GM12878 (cell line): ENCODE measurements at regions not wholly inside any gene's neighbourhood (a gene's known extent, or its start where the extent isn't known, plus 50 kb on each side); places are given as distances from the start of the nearest gene placed in this dataset.

Experiments used
- ATAC-seq: fragments of 200-7000 bp; cut with Tn5 transposase; 3 replicates; pipeline ENCODE4 v1.9.1; 2020; ENCODE audit warnings: mild to moderate bottlenecking, moderate library complexity
- BruUV-seq: library from RNA; stranded (reverse); fragments of 400-500 nt; replicated peaks from 2 replicates; lab custom pipeline; 2021; lab: Mats Ljungman, UMichigan
- CTCF ChIA-PET: fragments of 300-600 bp; sonication (Branson Sonifier 250); formaldehyde crosslinking; extraction: SDS; loops from one replicate; lab custom pipeline; 2021; ENCODE audit warnings: inconsistent platforms; lab: Yijun Ruan, JAX
- POLR2A ChIA-PET: fragments of 350-600 bp; formaldehyde crosslinking; extraction: SDS; loops from one replicate; lab custom pipeline; 2021; ENCODE audit warnings: inconsistent platforms; lab: Charles Lee
- RAD21 ChIA-PET: fragments of 300-600 bp; sonication (Branson Sonifier 250); formaldehyde crosslinking; loops from one replicate; lab custom pipeline; 2023; ENCODE audit warnings: antibody characterized with exemption; ENCODE audit not compliant: unreplicated experiment; lab: Charles Lee
- SMC1A ChIA-PET: fragments of 300-600 bp; sonication (Branson Sonifier 250); formaldehyde crosslinking; loops from one replicate; lab custom pipeline; 2023; ENCODE audit not compliant: unreplicated experiment, uncharacterized antibody; lab: Charles Lee
- DNase-seq: peaks from one replicate; pipeline ENCODE4 v3.0.0-alpha.2; 2011; ENCODE audit warnings: low read depth, low spot score
- FAIRE-seq: peaks from 3 replicates; lab custom pipeline; 2011; peaks lifted over from hg19 to GRCh38; lab: Jason Lieb, UNC
- H2AFZ ChIP-seq: 2 replicates; pipeline ENCODE4 v1.6.0; 2011; ENCODE audit warnings: low read depth, low read length, control low read depth; ENCODE audit not compliant: control insufficient read depth
- H3K27ac ChIP-seq: 2 replicates; pipeline ENCODE4 v1.5.1; 2011; ENCODE audit warnings: control low read depth; ENCODE audit not compliant: control insufficient read depth, insufficient read depth
- H3K27me3 ChIP-seq, 2 experiments: replicated peaks in 1 of 2; 2 replicates each; pipeline versions ENCODE4 v1.6.0 to v1.6.1; 2011; ENCODE audit warnings: low read length in 1 of 2; ENCODE audit not compliant: control insufficient read depth in 2 of 2, insufficient read depth in 2 of 2
- H3K36me3 ChIP-seq, 2 experiments: 2 replicates each; pipeline ENCODE4 v1.5.1; 2011; ENCODE audit warnings: low read length in 1 of 2; ENCODE audit not compliant: control insufficient read depth in 2 of 2, insufficient read depth in 2 of 2
- H3K4me1 ChIP-seq: 2 replicates; pipeline ENCODE4 v1.6.1; 2011; ENCODE audit warnings: mild to moderate bottlenecking, low read length, moderate library complexity, mixed read lengths; ENCODE audit not compliant: control insufficient read depth, insufficient read depth
- H3K4me2 ChIP-seq: 2 replicates; pipeline ENCODE4 v1.6.0; 2011; ENCODE audit warnings: control low read depth; ENCODE audit not compliant: control insufficient read depth, insufficient read depth
- H3K4me3 ChIP-seq: fragments of 200-600 bp; sonication (generic); 2 replicates; pipeline ENCODE4 v1.5.1; 2016
- H3K79me2 ChIP-seq: 2 replicates; pipeline ENCODE4 v1.6.0; 2011; ENCODE audit warnings: low read length; ENCODE audit not compliant: control insufficient read depth, insufficient read depth
- H3K9ac ChIP-seq: 2 replicates; pipeline ENCODE4 v1.8.0; 2011; ENCODE audit warnings: low read length, control low read depth, mixed read lengths; ENCODE audit not compliant: control insufficient read depth, insufficient read depth
- H3K9me3 ChIP-seq: replicated peaks from 3 replicates; pipeline ENCODE4 v1.5.1; 2011; ENCODE audit warnings: mild to moderate bottlenecking, low read length; ENCODE audit not compliant: control insufficient read depth, insufficient read depth
- H4K20me1 ChIP-seq: 2 replicates; pipeline ENCODE4 v1.6.0; 2011; ENCODE audit not compliant: control insufficient read depth, insufficient read depth
- BCLAF1 ChIP-seq: fragments of 450-650 bp; IDR thresholded peaks from 2 replicates; pipeline ENCODE4 v1.6.1; 2017; ENCODE audit warnings: antibody characterized with exemption, mild to moderate bottlenecking, moderate library complexity
- CBFB ChIP-seq: IDR thresholded peaks from 2 replicates; pipeline ENCODE4 v1.6.1; 2016; ENCODE audit warnings: antibody characterized with exemption, low read depth
- CHD1 ChIP-seq: IDR thresholded peaks from 2 replicates; pipeline ENCODE4 v1.6.1; 2012; ENCODE audit warnings: low read depth, low read length, improper control_type of control experiment
- FOXK2 ChIP-seq: fragments of 450-650 bp; IDR thresholded peaks from 2 replicates; pipeline ENCODE4 v1.6.1; 2017; ENCODE audit warnings: mild to moderate bottlenecking, moderate library complexity
- IRF3 ChIP-seq: fragments of 450-650 bp; IDR thresholded peaks from 2 replicates; pipeline ENCODE4 v1.6.1; 2014; ENCODE audit warnings: mild to moderate bottlenecking
- MYC ChIP-seq: IDR thresholded peaks from 2 replicates; pipeline ENCODE4 v1.6.1; 2011; ENCODE audit warnings: mild to moderate bottlenecking, low read length, moderate library complexity, inconsistent platforms; ENCODE audit not compliant: insufficient read depth, insufficient replicate concordance, insufficient read length, severe bottlenecking
- SPI1 ChIP-seq: IDR thresholded peaks from 2 replicates; pipeline ENCODE4 v1.6.1; 2011; ENCODE audit warnings: low read depth, mild to moderate bottlenecking, low read length, moderate library complexity, borderline replicate concordance; ENCODE audit not compliant: insufficient read depth
- USF1 ChIP-seq: IDR thresholded peaks from 2 replicates; pipeline ENCODE4 v1.6.1; 2011; ENCODE audit warnings: borderline replicate concordance, low read depth, mild to moderate bottlenecking, moderate library complexity, mixed read lengths, low read length; ENCODE audit not compliant: insufficient read depth; ENCODE audit errors: extremely low read length
- USF2 ChIP-seq: IDR thresholded peaks from 2 replicates; pipeline ENCODE4 v1.6.1; 2011; ENCODE audit warnings: low read depth, low read length, improper control_type of control experiment, borderline replicate concordance
- ZNF217 ChIP-seq: fragments of 450-650 bp; IDR thresholded peaks from 2 replicates; pipeline ENCODE4 v1.6.1; 2017; ENCODE audit warnings: antibody characterized with exemption, mild to moderate bottlenecking
- ZNF274 ChIP-seq: IDR thresholded peaks from one replicate; pipeline ENCODE4 v1.8.0; 2011; ENCODE audit not compliant: insufficient read length, insufficient read depth
- WGBS: methylation state at CpG from one replicate; pipeline ENCODE4 v1.1.6; 2016; ENCODE audit warnings: low lambda C conversion rate; ENCODE audit not compliant: insufficient replicate concordance, insufficient coverage; ENCODE audit errors: missing lambda C conversion rate; 5-methylcytosine and 5-hydroxymethylcytosine counted together
- in situ Hi-C: fragments of 300-500 bp; cut with MboI; formaldehyde crosslinking; loops from 9 replicates; pipeline ENCODE4 v1.14.3; 2018; ENCODE audit warnings: mixed read lengths
- intact Hi-C: fragments of 100-400 bp; cut with micrococcal nuclease; formaldehyde crosslinking; loops from one replicate; pipeline ENCODE4 v1.14.2; 2022; ENCODE audit not compliant: unreplicated experiment

- H3K4me2 ChIP-seq, result no peak overlapping the region
- intact Hi-C loops, result loop anchor here (5.0 kb wide), 1 partner anchor 609 kb away; no protein-coding TSS in a partner anchor
- H3K9me3 ChIP-seq, result no peaks in the 10 kb centered on the region
- TF ChIP-seq SPI1 (no peak), FOXK2 (no peak), CBFB (no peak), ZNF274 (no peak), MYC (no peak)
- TF ChIP-seq, all 136 proteins: peak for 0
- DNase-seq (no peak), ATAC-seq (no peak), FAIRE-seq (no peak)
- 80% methylated on average over 7 of the region's 7 CpGs for WGBS
- ChIA-PET CTCF (interaction anchor here (0.7 kb wide), 1 partner anchor 329 kb away, joined by 3 read pairs; no protein-coding TSS in a partner anchor), SMC1A (interaction anchor here (0.9 to 1.1 kb wide), 3 partner anchors 10 to 601 kb away, joined by 3 read pairs; no protein-coding TSS in a partner anchor), POLR2A (no interaction called here), RAD21 (interaction anchor here (0.5 kb wide), 1 partner anchor 332 kb away, joined by 3 read pairs; no protein-coding TSS in a partner anchor)
- BruUV-seq, result no TSS peak
- Histone ChIP-seq H3K4me3 (no peak overlapping the region), H3K79me2 (no peaks in the 10 kb centered on the region), H4K20me1 (no peaks in the 10 kb centered on the region), H3K9ac (no peak overlapping the region), H2AFZ (no peak overlapping the region), H3K36me3 (no peaks in the 10 kb centered on the region), H3K4me1 (no peaks in the 10 kb centered on the region), H3K27me3 (no peaks in the 10 kb centered on the region), H3K27ac (no peak overlapping the region)
- in situ Hi-C loops, result no loop called here
These were observed 383.1 kb downstream of the TSN start for GRCh38 chr2:122138561-122138960.

GRCh38 chr2:122139739-122140420, 384.4 kb downstream of the TSN start:
- no peak overlapping the region for H3K4me2 ChIP-seq
- no peaks in the 10 kb centered on the region for H3K79me2 ChIP-seq
- ATAC-seq (no peak), FAIRE-seq (no peak), DNase-seq (no peak)
- ChIA-PET POLR2A (no interaction called here), CTCF (no interaction called here), SMC1A (interaction anchor here (1.1 kb wide), 2 partner anchors 9 to 11 kb away, joined by 3 read pairs; no protein-coding TSS in a partner anchor), RAD21 (no interaction called here)
- no peaks in the 10 kb centered on the region for H3K27me3 ChIP-seq
- H3K36me3 ChIP-seq, result no peaks in the 10 kb centered on the region
- WGBS, result 50% methylated on average over 11 of the region's 11 CpGs
- no peak overlapping the region for H3K27ac ChIP-seq
- in situ Hi-C loops (no loop called here), intact Hi-C loops (loop anchor here (5.0 kb wide), 1 partner anchor 607 kb away; no protein-coding TSS in a partner anchor)
- H3K9ac ChIP-seq, result no peak overlapping the region
- BruUV-seq, result no TSS peak
- no peaks in the 10 kb centered on the region for H3K4me1 ChIP-seq
- H4K20me1 ChIP-seq, result no peaks in the 10 kb centered on the region
- H3K4me3 ChIP-seq, result no peak overlapping the region
- H3K9me3 ChIP-seq, result no peaks in the 10 kb centered on the region
- no peak overlapping the region for H2AFZ ChIP-seq
- TF ChIP-seq USF1, result no peak
- no peak for TF ChIP-seq IRF3
- TF ChIP-seq CHD1, result no peak
- no peak for TF ChIP-seq USF2
- TF ChIP-seq BCLAF1, result no peak
- TF ChIP-seq ZNF217, result no peak
